Thoracic aorta (tissue), 2 donors: ENCODE measurements at regions not wholly inside any gene's neighbourhood (a gene's known extent, or its start where the extent isn't known, plus 50 kb on each side); places are given as distances from the start of the nearest gene placed in this dataset.

Source experiments
- ATAC-seq: fragments of 150-250 bp; one replicate; pipeline ENCODE4 v1.8.0; 2017; ENCODE audit warnings: low read depth; ENCODE audit not compliant: insufficient number of reproducible peaks, low FRiP score
- DNase-seq: peaks from one replicate; pipeline ENCODE4 v3.0.0-alpha.2; 2020; ENCODE audit warnings: low spot score
- H3K27ac ChIP-seq, 2 donors: fragments of 200-600 bp; sonication (generic); 1 replicate in 1 of 2; 2 replicates in 1 of 2; pipeline ENCODE4 v1.5.1; 2016; ENCODE audit warnings: mild to moderate bottlenecking in 2 of 2, moderate library complexity in 2 of 2
- H3K27me3 ChIP-seq: fragments of 200-600 bp; sonication (generic); replicated peaks from 2 replicates; pipeline ENCODE4 v1.6.0; 2016; ENCODE audit warnings: mild to moderate bottlenecking; ENCODE audit not compliant: insufficient read depth
- H3K36me3 ChIP-seq: fragments of 200-600 bp; sonication (generic); one replicate; pipeline ENCODE4 v1.5.1; 2016
- H3K4me1 ChIP-seq, 2 donors: fragments of 200-600 bp; sonication (generic); 1 replicate in 1 of 2; 2 replicates in 1 of 2; pipeline versions ENCODE4 v1.5.1 to v1.6.0; 2016; ENCODE audit warnings: low read depth in 2 of 2, mild to moderate bottlenecking in 1 of 2; ENCODE audit not compliant: control insufficient read depth in 1 of 2
- H3K4me3 ChIP-seq: fragments of 200-600 bp; sonication (generic); 2 replicates; pipeline ENCODE4 v1.5.1; 2016; ENCODE audit warnings: mild to moderate bottlenecking
- H3K9me3 ChIP-seq: fragments of 200-600 bp; sonication (generic); 2 replicates; pipeline ENCODE4 v1.5.1; 2016
- TF ChIP-seq, protein P1 (sequence below): fragments of 200-600 bp; sonication (generic); IDR thresholded peaks from one replicate; pipeline ENCODE4 v1.5.1; 2019; ENCODE audit warnings: antibody characterized with exemption

DNA sequence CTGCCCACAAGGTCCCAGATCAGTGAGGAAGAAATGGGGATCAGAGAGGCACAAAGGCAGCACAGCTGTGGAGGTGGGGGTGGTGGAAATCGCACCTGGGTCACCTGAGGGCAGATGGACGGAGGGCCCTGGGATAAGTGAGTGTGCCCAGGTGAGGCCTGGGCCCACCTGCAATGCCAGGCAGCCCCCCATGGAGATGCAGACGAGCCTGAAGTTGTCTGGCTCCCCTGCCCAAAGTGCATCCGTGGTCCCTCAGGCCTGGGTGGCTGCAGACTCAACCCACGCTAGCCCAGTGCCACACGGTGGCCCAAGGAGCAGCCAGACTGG, 84.9 kb downstream of the NCOR2 start:
- ATAC-seq (no peak), DNase-seq (no peak)
- no peak overlapping the region for H3K4me3 ChIP-seq
- H3K4me1 ChIP-seq: peaks cover 0 to 7% of the 10 kb centered on the region in 2 donors
- no peaks in the 10 kb centered on the region for H3K27me3 ChIP-seq
- TF ChIP-seq, protein P1, sequence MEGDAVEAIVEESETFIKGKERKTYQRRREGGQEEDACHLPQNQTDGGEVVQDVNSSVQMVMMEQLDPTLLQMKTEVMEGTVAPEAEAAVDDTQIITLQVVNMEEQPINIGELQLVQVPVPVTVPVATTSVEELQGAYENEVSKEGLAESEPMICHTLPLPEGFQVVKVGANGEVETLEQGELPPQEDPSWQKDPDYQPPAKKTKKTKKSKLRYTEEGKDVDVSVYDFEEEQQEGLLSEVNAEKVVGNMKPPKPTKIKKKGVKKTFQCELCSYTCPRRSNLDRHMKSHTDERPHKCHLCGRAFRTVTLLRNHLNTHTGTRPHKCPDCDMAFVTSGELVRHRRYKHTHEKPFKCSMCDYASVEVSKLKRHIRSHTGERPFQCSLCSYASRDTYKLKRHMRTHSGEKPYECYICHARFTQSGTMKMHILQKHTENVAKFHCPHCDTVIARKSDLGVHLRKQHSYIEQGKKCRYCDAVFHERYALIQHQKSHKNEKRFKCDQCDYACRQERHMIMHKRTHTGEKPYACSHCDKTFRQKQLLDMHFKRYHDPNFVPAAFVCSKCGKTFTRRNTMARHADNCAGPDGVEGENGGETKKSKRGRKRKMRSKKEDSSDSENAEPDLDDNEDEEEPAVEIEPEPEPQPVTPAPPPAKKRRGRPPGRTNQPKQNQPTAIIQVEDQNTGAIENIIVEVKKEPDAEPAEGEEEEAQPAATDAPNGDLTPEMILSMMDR: no peak
- H3K27ac ChIP-seq: no peak overlapping the region
- no peaks in the 10 kb centered on the region for H3K9me3 ChIP-seq
- H3K36me3 ChIP-seq: peaks cover 20% of the 10 kb centered on the region

DNA sequence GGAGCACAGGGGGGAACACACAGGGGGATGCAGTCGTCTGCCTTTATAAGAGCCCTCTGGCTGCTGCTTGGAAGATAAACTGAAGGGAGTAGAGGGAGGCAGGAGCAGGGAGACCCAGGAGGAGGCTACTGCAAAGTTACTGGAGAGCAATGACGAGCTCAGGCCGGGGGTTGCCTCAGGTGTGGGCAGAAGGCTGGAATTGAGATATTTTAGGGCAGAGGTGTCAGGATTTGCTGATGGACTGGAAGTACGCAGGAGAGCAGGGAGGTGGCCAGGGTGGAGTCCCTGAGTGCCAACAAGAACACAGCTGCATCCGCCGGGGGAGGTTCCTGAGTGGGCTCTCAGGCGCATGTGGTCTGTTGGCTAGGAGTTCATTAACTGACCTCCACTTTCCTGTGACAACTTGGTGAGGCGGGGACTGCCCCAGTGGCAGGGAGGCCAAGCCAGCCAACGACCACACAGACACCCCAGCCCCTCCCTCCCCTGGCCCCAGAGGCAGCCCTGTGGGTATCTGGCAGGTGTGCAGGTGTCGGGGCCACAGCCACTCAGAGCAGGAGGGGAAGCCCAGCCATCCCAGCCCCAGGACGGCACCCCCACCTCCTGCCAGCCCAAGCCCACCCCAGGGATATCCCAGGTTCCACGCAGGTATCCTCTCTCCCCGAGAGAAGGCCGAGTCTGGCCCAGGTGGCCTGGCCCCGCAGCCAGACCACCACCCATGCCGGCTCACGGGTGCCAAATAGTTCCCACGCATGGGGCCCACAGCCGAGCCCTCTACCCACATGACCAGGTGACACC, 85.4 kb downstream of the NCOR2 start:
- no peak overlapping the region for H3K27ac ChIP-seq
- no peak for DNase-seq
- peaks cover 23% of the 10 kb centered on the region for H3K36me3 ChIP-seq
- TF ChIP-seq, protein P1: no peak
- ATAC-seq: no peak
- peaks cover 0 to 7% of the 10 kb centered on the region in 2 donors for H3K4me1 ChIP-seq
- H3K9me3 ChIP-seq: no peaks in the 10 kb centered on the region
- H3K4me3 ChIP-seq: no peak overlapping the region
- no peaks in the 10 kb centered on the region for H3K27me3 ChIP-seq

DNA sequence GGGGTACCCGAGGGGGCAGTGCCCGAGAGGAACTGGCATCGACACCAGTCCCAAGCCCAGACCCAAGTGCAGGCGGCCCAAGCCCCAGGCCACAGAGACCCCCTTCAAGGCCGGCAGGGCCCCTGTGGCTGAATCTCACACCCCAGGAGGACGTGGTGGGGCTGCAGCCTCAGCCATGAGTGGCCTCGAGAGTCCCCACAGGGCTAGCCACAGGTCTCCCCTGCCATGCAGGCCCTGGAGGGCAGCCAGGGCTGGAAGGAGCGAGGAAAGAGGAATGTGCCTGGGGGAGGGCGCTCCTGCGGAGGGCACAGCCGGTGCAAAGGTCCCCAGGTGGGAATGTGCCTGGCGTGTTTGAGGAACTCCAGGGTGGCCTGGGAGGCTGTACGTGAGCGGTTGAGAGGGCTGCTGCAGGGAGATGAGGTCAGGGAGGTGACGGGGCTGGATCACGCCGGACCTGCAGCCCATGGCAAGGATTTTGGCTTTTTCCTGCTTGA, 86.1 kb downstream of the NCOR2 start:
- ATAC-seq (no peak), DNase-seq (no peak)
- Histone ChIP-seq H3K36me3 (peaks cover 27% of the 10 kb centered on the region), H3K4me3 (no peak overlapping the region), H3K27ac (no peak overlapping the region), H3K9me3 (no peaks in the 10 kb centered on the region), H3K27me3 (no peaks in the 10 kb centered on the region), H3K4me1 (peaks cover 0 to 7% of the 10 kb centered on the region in 2 donors)
- TF ChIP-seq, protein P1: no peak

DNA sequence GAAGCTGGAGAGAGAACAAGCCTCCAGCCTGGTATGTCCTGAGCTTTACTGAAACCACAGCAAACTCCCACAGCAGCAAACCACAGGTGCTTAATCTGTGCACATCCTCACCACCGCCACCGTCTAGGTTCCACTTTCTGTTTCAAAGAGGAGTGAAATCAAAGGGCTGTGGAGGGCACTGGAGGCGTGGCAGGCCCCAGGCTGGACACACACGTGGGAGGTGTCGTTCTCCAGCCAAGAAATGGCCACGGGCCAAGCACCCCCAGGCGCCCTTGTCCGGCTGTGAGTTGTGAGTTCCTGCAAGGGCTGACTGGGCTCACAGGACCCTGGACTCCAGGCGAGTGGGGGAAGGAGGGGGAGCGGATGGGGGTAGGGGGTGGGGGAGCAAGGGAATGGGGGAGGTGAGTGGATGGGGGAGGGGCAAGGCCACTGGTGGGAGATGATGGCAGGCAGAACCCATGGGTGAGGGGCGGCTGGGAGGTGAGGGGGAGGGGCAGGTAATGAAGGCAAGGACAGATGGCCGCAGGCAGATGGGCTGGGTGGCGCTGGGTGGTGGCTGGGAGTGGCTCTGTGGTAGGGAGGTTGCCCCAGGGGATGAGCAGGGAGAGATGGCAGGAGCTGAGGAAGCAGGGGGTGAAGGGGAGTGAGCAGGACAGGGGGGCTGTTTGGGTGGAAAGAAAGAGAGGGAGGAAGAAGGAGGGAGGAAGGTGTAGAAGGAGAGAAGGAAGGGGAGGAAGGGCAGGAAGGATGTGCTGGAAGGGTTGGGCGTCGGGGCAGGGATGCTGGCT, 86.7 kb downstream of the NCOR2 start:
- ATAC-seq: no peak
- Histone ChIP-seq H3K4me3 (no peak overlapping the region), H3K36me3 (peaks cover 28% of the 10 kb centered on the region), H3K4me1 (peaks cover 0 to 7% of the 10 kb centered on the region in 2 donors), H3K27me3 (no peaks in the 10 kb centered on the region), H3K27ac (no peak overlapping the region), H3K9me3 (no peaks in the 10 kb centered on the region)
- no peak for DNase-seq
- TF ChIP-seq, protein P1: no peak

DNA sequence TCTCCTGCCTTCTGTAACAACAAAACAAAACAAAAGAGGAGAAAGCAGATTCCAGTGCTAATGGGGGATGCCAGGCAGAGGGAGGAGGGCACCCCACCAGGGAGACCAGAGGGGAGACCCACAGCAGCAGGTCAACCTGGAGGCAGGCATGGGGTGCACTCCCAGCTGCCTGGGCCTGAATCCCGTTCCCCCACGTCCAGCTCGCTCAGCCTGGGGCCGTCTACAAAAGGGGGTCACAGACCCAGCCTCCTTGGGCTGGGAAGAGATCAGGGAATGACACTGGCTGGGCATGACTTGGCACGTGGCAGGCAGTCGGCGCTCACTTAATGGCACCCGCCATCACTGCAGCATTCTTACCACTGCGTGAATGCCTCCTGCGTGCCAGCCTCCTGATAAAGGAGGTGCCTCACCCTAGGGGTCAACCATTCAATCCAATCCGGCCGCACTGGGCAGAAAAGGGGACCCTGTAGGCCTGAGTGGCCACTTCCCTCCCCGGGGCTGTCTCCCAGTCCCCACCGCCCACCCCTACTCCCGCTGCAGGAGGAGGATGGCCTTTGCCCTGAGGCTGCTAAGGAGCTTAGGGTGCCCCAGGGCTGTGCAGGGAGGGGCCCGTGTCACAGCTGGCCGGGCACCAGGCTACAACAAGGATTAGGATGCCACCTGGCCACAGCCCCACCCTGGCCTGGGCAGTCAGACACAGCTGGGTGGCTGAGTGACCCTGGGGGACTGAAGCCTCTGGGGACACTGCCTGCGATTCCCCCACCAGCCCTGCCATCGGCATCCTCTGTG, 87.5 kb downstream of the NCOR2 start:
- ATAC-seq (no peak), DNase-seq (no peak)
- Histone ChIP-seq H3K27ac (no peak overlapping the region), H3K4me3 (no peak overlapping the region), H3K36me3 (peaks cover 28% of the 10 kb centered on the region), H3K27me3 (no peaks in the 10 kb centered on the region), H3K4me1 (peaks cover under 1 to 15% of the 10 kb centered on the region in 2 donors), H3K9me3 (no peaks in the 10 kb centered on the region)
- TF ChIP-seq, protein P1: no peak
